Activated naive CD8-positive, alpha-beta T cell treated with anti-CD3 and anti-CD28 coated beads, Interleukin-2, amount 10 ng/mL, durations not matched to agents 7 days and 5 days (primary cell): ENCODE measurements at regions not wholly inside any gene's neighbourhood (a gene's known extent, or its start where the extent isn't known, plus 50 kb on each side); places are given as distances from the start of the nearest gene placed in this dataset.

Experiments
- ATAC-seq: fragments of 150-1000 bp; cut with Tn5 transposase; one replicate; pipeline ENCODE4 v1.10.0; 2021; ENCODE audit warnings: low read depth, moderate library complexity
- POLR2A ChIA-PET: fragments of 350-600 bp; sonication (Branson Sonifier 250); formaldehyde crosslinking; loops from one replicate; lab custom pipeline; 2021; ENCODE audit warnings: antibody characterized with exemption; lab: Charles Lee
- DNase-seq: peaks from one replicate; pipeline ENCODE4 v3.0.0; 2021
- H3K27ac Mint-ChIP-seq: one replicate; pipeline ENCODE4 v1.8.0; 2022; ENCODE audit warnings: mild to moderate bottlenecking, mixed read lengths
- H3K27me3 Mint-ChIP-seq: one replicate; pipeline ENCODE4 v1.8.0; 2022; ENCODE audit warnings: mild to moderate bottlenecking, moderate library complexity, mixed read lengths
- H3K36me3 Mint-ChIP-seq: one replicate; pipeline ENCODE4 v1.8.0; 2021; ENCODE audit warnings: mild to moderate bottlenecking, mixed read lengths
- H3K4me1 Mint-ChIP-seq: one replicate; pipeline ENCODE4 v1.8.0; 2021; ENCODE audit warnings: mixed read lengths
- H3K4me3 Mint-ChIP-seq: one replicate; pipeline ENCODE4 v1.8.0; 2022; ENCODE audit warnings: mild to moderate bottlenecking, moderate library complexity, mixed read lengths
- H3K9me3 Mint-ChIP-seq: one replicate; pipeline ENCODE4 v1.8.0; 2021; ENCODE audit warnings: mixed read lengths

- Mint-ChIP-seq H3K36me3 (peaks cover 1% of the 10 kb centered on the region), H3K27ac (no peak overlapping the region), H3K4me1 (peaks cover 18% of the 10 kb centered on the region), H3K4me3 (no peak overlapping the region), H3K9me3 (no peaks in the 10 kb centered on the region), H3K27me3 (no peaks in the 10 kb centered on the region)
- DNase-seq (no peak), ATAC-seq (no peak)
- POLR2A ChIA-PET: interaction anchor here (0.6 to 0.9 kb wide), 3 partner anchors 12 to 28 kb away, joined by 3 to 4 read pairs (median 3); no protein-coding TSS in a partner anchor
Observed at GRCh38 chr2:42108852-42109251, 60.3 kb upstream of the EML4 start.

DNA sequence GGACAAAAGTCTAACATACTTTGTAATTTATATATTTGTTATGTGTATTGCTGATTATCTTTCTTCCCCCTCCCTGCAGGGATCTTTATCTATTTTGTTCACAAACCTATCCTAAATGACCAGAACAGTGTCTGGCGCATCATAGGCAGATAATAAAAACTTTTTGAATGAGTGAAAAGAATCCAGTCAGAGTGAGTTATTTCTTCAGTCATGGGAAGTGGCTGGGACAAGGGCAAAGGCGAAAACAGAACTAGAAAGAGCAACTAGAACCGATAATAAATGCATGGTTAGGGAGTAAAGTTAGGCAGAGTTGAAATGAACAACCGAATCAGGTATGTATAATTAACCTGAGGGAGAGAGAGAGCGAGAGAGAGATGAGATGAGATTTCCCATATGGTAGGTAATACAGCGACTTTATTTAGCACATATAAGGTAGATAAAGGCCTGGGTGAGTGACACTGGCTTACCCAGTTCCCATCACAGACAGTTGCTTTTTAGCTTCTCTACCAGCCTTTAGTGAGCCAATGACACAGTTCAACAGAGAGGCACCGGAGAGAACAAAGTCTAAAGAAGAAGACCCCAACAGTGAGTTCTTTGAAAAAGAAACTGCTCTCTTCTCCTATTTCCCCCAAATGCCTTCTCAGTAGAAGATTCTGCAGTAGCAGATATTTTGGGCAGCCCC lies 59.1 kb upstream of the EML4 start:
- no peaks in the 10 kb centered on the region for H3K9me3 Mint-ChIP-seq
- H3K4me1 Mint-ChIP-seq: peaks cover 11% of the 10 kb centered on the region
- H3K4me3 Mint-ChIP-seq: no peak overlapping the region
- DNase-seq (no peak), ATAC-seq (no peak)
- no peaks in the 10 kb centered on the region for H3K27me3 Mint-ChIP-seq
- peaks cover 4% of the 10 kb centered on the region for H3K36me3 Mint-ChIP-seq
- H3K27ac Mint-ChIP-seq: no peak overlapping the region
- POLR2A ChIA-PET: interaction anchor here (0.9 kb wide), 1 partner anchor 11 kb away, joined by 3 read pairs; no protein-coding TSS in a partner anchor

DNA sequence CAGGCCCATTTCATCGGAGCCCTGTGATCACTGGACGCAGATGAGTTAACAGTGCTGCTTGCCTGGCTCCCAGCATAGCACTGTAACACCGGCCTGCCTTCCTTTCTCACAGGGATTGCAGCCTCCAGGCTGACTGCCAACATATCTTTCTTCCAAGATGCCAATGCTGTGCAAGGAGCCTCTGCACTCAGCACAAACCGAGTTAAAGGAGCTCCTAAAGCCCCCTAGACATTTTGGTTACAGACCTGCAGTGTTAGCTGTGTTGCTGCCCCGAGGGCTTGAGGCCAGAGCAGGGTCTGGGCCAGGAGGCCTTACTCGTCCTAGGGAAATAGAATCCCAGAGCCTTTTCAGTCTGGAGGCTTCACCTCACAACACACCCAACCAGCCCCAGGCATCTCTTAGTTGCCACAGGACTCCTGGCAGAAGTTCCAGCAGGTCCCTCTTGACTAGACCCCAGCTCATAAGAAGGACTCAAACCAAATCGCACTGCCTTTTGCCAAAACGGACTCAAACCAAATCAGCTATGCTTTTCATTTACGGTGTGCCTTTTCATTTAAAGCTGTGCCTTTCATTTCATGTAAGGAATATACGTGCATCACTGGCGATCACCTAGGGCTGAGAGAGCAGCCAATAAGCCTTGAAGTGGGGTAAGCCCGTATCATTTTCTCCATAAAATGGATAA lies 58.4 kb upstream of the EML4 start:
- H3K4me3 Mint-ChIP-seq: no peak overlapping the region
- ATAC-seq: no peak
- POLR2A ChIA-PET: no interaction called here
- peaks cover 6% of the 10 kb centered on the region for H3K4me1 Mint-ChIP-seq
- no peaks in the 10 kb centered on the region for H3K9me3 Mint-ChIP-seq
- H3K27me3 Mint-ChIP-seq: peaks cover 1% of the 10 kb centered on the region
- H3K27ac Mint-ChIP-seq: no peak overlapping the region
- no peak for DNase-seq
- H3K36me3 Mint-ChIP-seq: peaks cover 4% of the 10 kb centered on the region

- peaks cover 4% of the 10 kb centered on the region for H3K36me3 Mint-ChIP-seq
- peaks cover 3% of the 10 kb centered on the region for H3K27me3 Mint-ChIP-seq
Observed at GRCh38 chr2:42112418-42112817, 56.7 kb upstream of the EML4 start.

DNA sequence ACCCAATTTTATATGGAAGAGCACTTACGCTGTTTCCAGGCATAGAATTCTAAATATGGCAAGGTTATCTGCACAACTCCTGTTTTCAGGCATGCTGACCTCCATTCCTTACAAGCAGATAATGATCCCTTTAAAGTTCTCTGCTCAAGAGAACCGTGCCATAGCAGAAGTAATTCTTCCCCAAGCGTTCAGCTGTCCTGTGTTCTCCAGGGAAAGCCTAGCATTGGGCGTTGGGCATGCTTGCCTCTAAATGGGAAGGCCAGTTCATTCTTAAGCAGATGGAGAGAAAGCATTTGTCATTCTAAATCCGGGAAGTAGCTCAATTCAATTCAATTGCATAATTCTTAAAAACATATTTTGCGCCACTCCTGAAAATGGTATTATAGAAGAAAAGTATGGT lies 55.7 kb upstream of the EML4 start:
- Mint-ChIP-seq H3K4me1 (peaks cover 18% of the 10 kb centered on the region), H3K27ac (no peak overlapping the region), H3K36me3 (peaks cover 4% of the 10 kb centered on the region), H3K4me3 (no peak overlapping the region), H3K27me3 (peaks cover 3% of the 10 kb centered on the region), H3K9me3 (no peaks in the 10 kb centered on the region)
- POLR2A ChIA-PET: interaction anchor here (0.9 kb wide), 1 partner anchor 20 kb away, joined by 3 read pairs; no protein-coding TSS in a partner anchor
- ATAC-seq: no peak
- no peak for DNase-seq

More at GRCh38 chr2:42112418-42112817, 56.7 kb upstream of the EML4 start:
- no peak for ATAC-seq
- H3K4me1 Mint-ChIP-seq: peaks cover 9% of the 10 kb centered on the region
- DNase-seq: no peak
- no peak overlapping the region for H3K4me3 Mint-ChIP-seq
- POLR2A ChIA-PET: interaction anchor here (0.9 kb wide), 1 partner anchor 21 kb away, joined by 3 read pairs; no protein-coding TSS in a partner anchor
- no peak overlapping the region for H3K27ac Mint-ChIP-seq
- H3K9me3 Mint-ChIP-seq: no peaks in the 10 kb centered on the region

DNA sequence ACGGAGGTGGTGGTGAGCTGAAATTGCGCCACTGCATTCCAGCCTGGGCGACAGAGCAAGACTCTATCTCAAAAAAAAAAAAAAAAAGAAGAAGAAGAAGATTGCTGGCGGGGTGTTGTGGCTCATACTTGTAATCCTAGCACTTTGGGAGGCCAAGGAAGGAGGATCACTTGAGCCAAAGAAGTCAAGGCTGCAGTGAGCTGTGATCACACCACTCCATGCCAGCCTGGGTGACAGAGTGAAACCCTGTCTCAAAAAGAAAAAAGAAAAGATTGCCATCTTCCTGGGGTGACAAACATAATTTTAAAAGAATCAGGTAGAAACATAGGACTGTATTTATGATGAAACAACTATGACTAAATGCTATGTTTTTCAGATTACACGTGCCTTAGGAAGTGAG lies 55.1 kb upstream of the EML4 start:
- peaks cover 3% of the 10 kb centered on the region for H3K27me3 Mint-ChIP-seq
- no peaks in the 10 kb centered on the region for H3K9me3 Mint-ChIP-seq
- no peak overlapping the region for H3K4me3 Mint-ChIP-seq
- peaks cover 23% of the 10 kb centered on the region for H3K4me1 Mint-ChIP-seq
- H3K27ac Mint-ChIP-seq: peak overlapping the region; percentile 14
- peaks cover 4% of the 10 kb centered on the region for H3K36me3 Mint-ChIP-seq
- ATAC-seq (no peak), DNase-seq (no peak)
- POLR2A ChIA-PET: interaction anchor here (2.3 kb wide), 1 partner anchor 8 kb away, joined by 17 read pairs; no protein-coding TSS in a partner anchor

- Mint-ChIP-seq H3K4me1 (peaks cover 26% of the 10 kb centered on the region), H3K27me3 (peaks cover 3% of the 10 kb centered on the region), H3K27ac (no peak overlapping the region), H3K36me3 (peaks cover 6% of the 10 kb centered on the region), H3K9me3 (peaks cover 1% of the 10 kb centered on the region), H3K4me3 (no peak overlapping the region)
- POLR2A ChIA-PET: interaction anchor here (1.1 to 2.3 kb wide), 2 partner anchors 10 to 17 kb away, joined by 3 to 17 read pairs; no protein-coding TSS in a partner anchor
- ATAC-seq: no peak
- no peak for DNase-seq
Observed at GRCh38 chr2:42115588-42115987, 53.6 kb upstream of the EML4 start.

GRCh38 chr2:42116195-42117181 lies 52.7 kb upstream of the EML4 start:
- POLR2A ChIA-PET: interaction anchor here (1.1 to 2.3 kb wide), 2 partner anchors 11 to 16 kb away, joined by 3 to 17 read pairs; no protein-coding TSS in a partner anchor
- Mint-ChIP-seq H3K36me3 (peaks cover 7% of the 10 kb centered on the region), H3K4me3 (no peak overlapping the region), H3K27ac (no peak overlapping the region), H3K4me1 (peaks cover 26% of the 10 kb centered on the region), H3K27me3 (peaks cover 3% of the 10 kb centered on the region), H3K9me3 (peaks cover 4% of the 10 kb centered on the region)
- no peak for ATAC-seq
- no peak for DNase-seq

- POLR2A ChIA-PET: interaction anchor here (0.8 to 12.7 kb wide), 2 partner anchors 13 to 16 kb away, joined by 6 to 170 read pairs; no protein-coding TSS in a partner anchor
- no peak overlapping the region for H3K27ac Mint-ChIP-seq
- peaks cover 8% of the 10 kb centered on the region for H3K9me3 Mint-ChIP-seq
- H3K27me3 Mint-ChIP-seq: peaks cover 3% of the 10 kb centered on the region
- no peak overlapping the region for H3K4me3 Mint-ChIP-seq
- DNase-seq (no peak), ATAC-seq (no peak)
- peaks cover 11% of the 10 kb centered on the region for H3K36me3 Mint-ChIP-seq
- H3K4me1 Mint-ChIP-seq: peaks cover 26% of the 10 kb centered on the region
Observed at GRCh38 chr2:42117182-42117579, 52.0 kb upstream of the EML4 start.

GRCh38 chr2:42117923-42118753 lies 51.0 kb upstream of the EML4 start:
- no peak for DNase-seq
- H3K4me3 Mint-ChIP-seq: peak overlapping the region; percentile 13
- H3K27ac Mint-ChIP-seq: peak overlapping the region; percentile 67
- peaks cover 8% of the 10 kb centered on the region for H3K9me3 Mint-ChIP-seq
- peaks cover 29% of the 10 kb centered on the region for H3K4me1 Mint-ChIP-seq
- POLR2A ChIA-PET: interaction anchor here (0.8 to 12.7 kb wide), 2 partner anchors 14 to 15 kb away, joined by 6 to 170 read pairs; no protein-coding TSS in a partner anchor
- peaks cover 13% of the 10 kb centered on the region for H3K36me3 Mint-ChIP-seq
- peak; percentile 63 for ATAC-seq
- H3K27me3 Mint-ChIP-seq: peaks cover 3% of the 10 kb centered on the region

- Mint-ChIP-seq H3K9me3 (peaks cover 8% of the 10 kb centered on the region), H3K4me3 (no peak overlapping the region), H3K36me3 (peaks cover 15% of the 10 kb centered on the region), H3K4me1 (peaks cover 35% of the 10 kb centered on the region), H3K27me3 (peaks cover 3% of the 10 kb centered on the region), H3K27ac (no peak overlapping the region)
- ATAC-seq: no peak
- no peak for DNase-seq
- POLR2A ChIA-PET: interaction anchor here (0.6 to 12.7 kb wide), 3 partner anchors 9 to 15 kb away, joined by 3 to 170 read pairs (median 3); no protein-coding TSS in a partner anchor
Observed at GRCh38 chr2:42118754-42119569, 50.2 kb upstream of the EML4 start.
